ENCODE measurements at regions not wholly inside any gene's neighbourhood (a gene's known extent, or its start where the extent isn't known, plus 50 kb on each side); places are given as distances from the start of the nearest gene placed in this dataset.

GRCh38 chr1:57887964-57888491 is 464.2 kb upstream of the DAB1 start:
- no peaks in the 10 kb centered on the region for H3K27me3 Mint-ChIP-seq
- no peaks in the 10 kb centered on the region for H3K4me1 Mint-ChIP-seq
- DNase-seq (ENCODE audit: low spot score in 2 of 2), result no peak
- no peaks in the 10 kb centered on the region for H3K36me3 Mint-ChIP-seq (ENCODE audit: insufficient read depth)
- H3K9me3 Mint-ChIP-seq, result no peaks in the 10 kb centered on the region
- H3K4me3 Mint-ChIP-seq, result no peak overlapping the region
- no peak for ATAC-seq (replicated peaks; ENCODE audit: extremely low read depth, poor library complexity, severe bottlenecking)
- no peak overlapping the region for H3K27ac Mint-ChIP-seq (ENCODE audit: low read depth)

- Mint-ChIP-seq H3K9me3 (no peaks in the 10 kb centered on the region), H3K27me3 (no peaks in the 10 kb centered on the region), H3K4me1 (no peaks in the 10 kb centered on the region), H3K4me3 (no peak overlapping the region), H3K36me3 (ENCODE audit: insufficient read depth) (no peaks in the 10 kb centered on the region), H3K27ac (ENCODE audit: low read depth) (no peak overlapping the region)
- DNase-seq (ENCODE audit: low spot score in 2 of 2) (no peak), ATAC-seq (replicated peaks; ENCODE audit: extremely low read depth, poor library complexity, severe bottlenecking) (no peak)
Measured at GRCh38 chr1:57886376-57886775, 462.5 kb upstream of the DAB1 start.

- H3K27ac Mint-ChIP-seq (ENCODE audit: low read depth), result no peak overlapping the region
- no peaks in the 10 kb centered on the region for H3K9me3 Mint-ChIP-seq
- no peaks in the 10 kb centered on the region for H3K4me1 Mint-ChIP-seq
- DNase-seq (ENCODE audit: low spot score in 2 of 2), result no peak
- ATAC-seq (replicated peaks; ENCODE audit: extremely low read depth, poor library complexity, severe bottlenecking), result no peak
- H3K27me3 Mint-ChIP-seq, result no peaks in the 10 kb centered on the region
- H3K36me3 Mint-ChIP-seq (ENCODE audit: insufficient read depth), result no peaks in the 10 kb centered on the region
- no peak overlapping the region for H3K4me3 Mint-ChIP-seq
Measured at GRCh38 chr1:57883642-57883995, 459.8 kb upstream of the DAB1 start.

GRCh38 chr1:57882934-57883641 is 459.2 kb upstream of the DAB1 start:
- no peak overlapping the region for H3K4me3 Mint-ChIP-seq
- ATAC-seq (replicated peaks; ENCODE audit: extremely low read depth, poor library complexity, severe bottlenecking) (no peak), DNase-seq (ENCODE audit: low spot score in 2 of 2) (no peak)
- H3K4me1 Mint-ChIP-seq, result no peaks in the 10 kb centered on the region
- no peaks in the 10 kb centered on the region for H3K36me3 Mint-ChIP-seq (ENCODE audit: insufficient read depth)
- H3K27me3 Mint-ChIP-seq, result no peaks in the 10 kb centered on the region
- no peaks in the 10 kb centered on the region for H3K9me3 Mint-ChIP-seq
- no peak overlapping the region for H3K27ac Mint-ChIP-seq (ENCODE audit: low read depth)

- DNase-seq (ENCODE audit: low spot score in 2 of 2) (no peak), ATAC-seq (replicated peaks; ENCODE audit: extremely low read depth, poor library complexity, severe bottlenecking) (no peak)
- Mint-ChIP-seq H3K4me3 (no peak overlapping the region), H3K9me3 (no peaks in the 10 kb centered on the region), H3K4me1 (no peaks in the 10 kb centered on the region), H3K27ac (ENCODE audit: low read depth) (no peak overlapping the region), H3K36me3 (ENCODE audit: insufficient read depth) (no peaks in the 10 kb centered on the region), H3K27me3 (no peaks in the 10 kb centered on the region)
Measured at GRCh38 chr1:57882072-57882471, 458.2 kb upstream of the DAB1 start.

- Mint-ChIP-seq H3K4me1 (no peaks in the 10 kb centered on the region), H3K4me3 (no peak overlapping the region), H3K27me3 (no peaks in the 10 kb centered on the region), H3K36me3 (ENCODE audit: insufficient read depth) (no peaks in the 10 kb centered on the region), H3K9me3 (no peaks in the 10 kb centered on the region), H3K27ac (ENCODE audit: low read depth) (no peak overlapping the region)
- ATAC-seq (replicated peaks; ENCODE audit: extremely low read depth, poor library complexity, severe bottlenecking) (no peak), DNase-seq (ENCODE audit: low spot score in 2 of 2) (no peak)
Measured at GRCh38 chr1:57881639-57882038, 457.8 kb upstream of the DAB1 start.

- no peaks in the 10 kb centered on the region for H3K36me3 Mint-ChIP-seq (ENCODE audit: insufficient read depth)
- no peaks in the 10 kb centered on the region for H3K4me1 Mint-ChIP-seq
- DNase-seq (ENCODE audit: low spot score in 2 of 2) (no peak), ATAC-seq (replicated peaks; ENCODE audit: extremely low read depth, poor library complexity, severe bottlenecking) (no peak)
- no peak overlapping the region for H3K4me3 Mint-ChIP-seq
- H3K27ac Mint-ChIP-seq (ENCODE audit: low read depth), result no peak overlapping the region
- no peaks in the 10 kb centered on the region for H3K9me3 Mint-ChIP-seq
- H3K27me3 Mint-ChIP-seq, result no peaks in the 10 kb centered on the region
Measured at GRCh38 chr1:57879700-57880099, 455.8 kb upstream of the DAB1 start.

GRCh38 chr1:57874418-57874877 is 450.6 kb upstream of the DAB1 start:
- H3K36me3 Mint-ChIP-seq (ENCODE audit: insufficient read depth), result no peaks in the 10 kb centered on the region
- no peak overlapping the region for H3K4me3 Mint-ChIP-seq
- no peaks in the 10 kb centered on the region for H3K27me3 Mint-ChIP-seq
- peaks cover 5% of the 10 kb centered on the region for H3K9me3 Mint-ChIP-seq
- ATAC-seq (replicated peaks; ENCODE audit: extremely low read depth, poor library complexity, severe bottlenecking), result no peak
- H3K4me1 Mint-ChIP-seq, result no peaks in the 10 kb centered on the region
- H3K27ac Mint-ChIP-seq (ENCODE audit: low read depth), result no peak overlapping the region
- no peak for DNase-seq (ENCODE audit: low spot score in 2 of 2)

- DNase-seq (ENCODE audit: low spot score in 2 of 2) (no peak), ATAC-seq (replicated peaks; ENCODE audit: extremely low read depth, poor library complexity, severe bottlenecking) (no peak)
- Mint-ChIP-seq H3K27me3 (no peaks in the 10 kb centered on the region), H3K4me3 (no peak overlapping the region), H3K4me1 (no peaks in the 10 kb centered on the region), H3K9me3 (peaks cover 5% of the 10 kb centered on the region), H3K27ac (ENCODE audit: low read depth) (no peak overlapping the region), H3K36me3 (ENCODE audit: insufficient read depth) (no peaks in the 10 kb centered on the region)
Measured at GRCh38 chr1:57872913-57873312, 449.1 kb upstream of the DAB1 start.

- DNase-seq (ENCODE audit: low spot score in 2 of 2) (no peak), ATAC-seq (replicated peaks; ENCODE audit: extremely low read depth, poor library complexity, severe bottlenecking) (no peak)
- Mint-ChIP-seq H3K27me3 (no peaks in the 10 kb centered on the region), H3K4me1 (no peaks in the 10 kb centered on the region), H3K36me3 (ENCODE audit: insufficient read depth) (no peaks in the 10 kb centered on the region), H3K9me3 (peaks cover 8% of the 10 kb centered on the region), H3K4me3 (no peak overlapping the region), H3K27ac (ENCODE audit: low read depth) (no peak overlapping the region)
Measured at GRCh38 chr1:57868908-57869307, 445.0 kb upstream of the DAB1 start.

GRCh38 chr1:57868239-57868638 is 444.4 kb upstream of the DAB1 start:
- H3K27ac Mint-ChIP-seq (ENCODE audit: low read depth), result no peak overlapping the region
- no peak overlapping the region for H3K4me3 Mint-ChIP-seq
- no peaks in the 10 kb centered on the region for H3K4me1 Mint-ChIP-seq
- no peaks in the 10 kb centered on the region for H3K27me3 Mint-ChIP-seq
- no peak for ATAC-seq (replicated peaks; ENCODE audit: extremely low read depth, poor library complexity, severe bottlenecking)
- no peaks in the 10 kb centered on the region for H3K36me3 Mint-ChIP-seq (ENCODE audit: insufficient read depth)
- DNase-seq (ENCODE audit: low spot score in 2 of 2), result no peak
- H3K9me3 Mint-ChIP-seq, result peaks cover 5% of the 10 kb centered on the region

GRCh38 chr1:57866998-57867397 is 443.1 kb upstream of the DAB1 start:
- no peak overlapping the region for H3K4me3 Mint-ChIP-seq
- H3K27ac Mint-ChIP-seq (ENCODE audit: low read depth), result no peak overlapping the region
- H3K4me1 Mint-ChIP-seq, result no peaks in the 10 kb centered on the region
- no peak for ATAC-seq (replicated peaks; ENCODE audit: extremely low read depth, poor library complexity, severe bottlenecking)
- H3K9me3 Mint-ChIP-seq, result peaks cover 5% of the 10 kb centered on the region
- no peaks in the 10 kb centered on the region for H3K36me3 Mint-ChIP-seq (ENCODE audit: insufficient read depth)
- no peaks in the 10 kb centered on the region for H3K27me3 Mint-ChIP-seq
- DNase-seq (ENCODE audit: low spot score in 2 of 2), result no peak

- no peak overlapping the region for H3K27ac Mint-ChIP-seq (ENCODE audit: low read depth)
- no peak for ATAC-seq (replicated peaks; ENCODE audit: extremely low read depth, poor library complexity, severe bottlenecking)
- no peak for DNase-seq (ENCODE audit: low spot score in 2 of 2)
- H3K9me3 Mint-ChIP-seq, result peaks cover 5% of the 10 kb centered on the region
- H3K36me3 Mint-ChIP-seq (ENCODE audit: insufficient read depth), result no peaks in the 10 kb centered on the region
- H3K4me3 Mint-ChIP-seq, result no peak overlapping the region
- no peaks in the 10 kb centered on the region for H3K4me1 Mint-ChIP-seq
- H3K27me3 Mint-ChIP-seq, result no peaks in the 10 kb centered on the region
Measured at GRCh38 chr1:57860931-57861565, 437.2 kb upstream of the DAB1 start.

Data from central memory CD8-positive, alpha-beta T cell (primary cell).